ENCODE measurements at regions not wholly inside any gene's neighbourhood (a gene's known extent, or its start where the extent isn't known, plus 50 kb on each side); places are given as distances from the start of the nearest gene placed in this dataset.

DNA sequence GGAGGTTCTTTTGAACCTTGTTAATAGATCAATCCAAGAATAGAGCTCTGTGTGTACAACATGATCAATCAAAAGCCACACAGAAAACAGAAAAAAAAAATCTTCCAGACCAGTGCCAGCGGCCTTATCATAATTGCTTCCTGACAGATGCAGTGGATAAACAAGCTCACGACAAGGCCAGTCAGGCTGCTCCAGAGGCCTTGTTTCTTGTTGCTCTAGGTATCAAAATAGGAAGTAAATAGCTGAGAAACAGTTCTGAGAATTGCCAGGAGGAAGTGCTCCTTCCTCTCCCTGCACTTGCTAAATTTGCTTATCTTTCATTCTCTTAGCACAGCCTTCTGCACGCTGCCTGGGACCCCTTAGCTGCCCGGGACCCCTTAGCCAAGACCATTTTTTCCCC is 199.0 kb upstream of the TARS1 start:
- no peak for TF ChIP-seq EZH2phosphoT487 (IDR thresholded peaks at IDR 0.05; ENCODE audit: borderline replicate concordance, low read length)
- TF ChIP-seq, protein P1, sequence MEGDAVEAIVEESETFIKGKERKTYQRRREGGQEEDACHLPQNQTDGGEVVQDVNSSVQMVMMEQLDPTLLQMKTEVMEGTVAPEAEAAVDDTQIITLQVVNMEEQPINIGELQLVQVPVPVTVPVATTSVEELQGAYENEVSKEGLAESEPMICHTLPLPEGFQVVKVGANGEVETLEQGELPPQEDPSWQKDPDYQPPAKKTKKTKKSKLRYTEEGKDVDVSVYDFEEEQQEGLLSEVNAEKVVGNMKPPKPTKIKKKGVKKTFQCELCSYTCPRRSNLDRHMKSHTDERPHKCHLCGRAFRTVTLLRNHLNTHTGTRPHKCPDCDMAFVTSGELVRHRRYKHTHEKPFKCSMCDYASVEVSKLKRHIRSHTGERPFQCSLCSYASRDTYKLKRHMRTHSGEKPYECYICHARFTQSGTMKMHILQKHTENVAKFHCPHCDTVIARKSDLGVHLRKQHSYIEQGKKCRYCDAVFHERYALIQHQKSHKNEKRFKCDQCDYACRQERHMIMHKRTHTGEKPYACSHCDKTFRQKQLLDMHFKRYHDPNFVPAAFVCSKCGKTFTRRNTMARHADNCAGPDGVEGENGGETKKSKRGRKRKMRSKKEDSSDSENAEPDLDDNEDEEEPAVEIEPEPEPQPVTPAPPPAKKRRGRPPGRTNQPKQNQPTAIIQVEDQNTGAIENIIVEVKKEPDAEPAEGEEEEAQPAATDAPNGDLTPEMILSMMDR (IDR thresholded peaks at IDR 0.05; ENCODE audit: low read depth, low read length, poor library complexity, severe bottlenecking): no peak

All from DOHH2 (cell line).